ENCODE measurements at regions not wholly inside any gene's neighbourhood (a gene's known extent, or its start where the extent isn't known, plus 50 kb on each side); places are given as distances from the start of the nearest gene placed in this dataset.

DNA sequence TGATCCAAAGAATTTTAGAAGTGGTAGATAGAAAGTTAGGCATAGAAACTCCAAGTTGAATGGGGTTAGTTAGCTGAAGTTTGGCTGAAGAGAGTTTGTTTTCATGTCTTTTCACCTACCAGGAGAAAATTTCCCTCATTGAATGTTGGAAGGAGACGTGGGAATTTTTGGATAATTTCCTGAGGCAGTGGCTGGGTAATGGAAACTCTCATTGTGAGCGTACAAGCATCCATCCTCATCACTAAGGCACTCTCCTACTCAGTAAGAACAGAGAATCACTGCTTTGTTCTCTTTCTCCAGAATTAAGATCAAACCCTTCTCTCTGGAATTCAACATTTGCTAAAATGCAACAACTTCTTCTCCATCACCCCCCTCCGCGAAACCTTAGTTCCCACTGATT, 179.7 kb downstream of the PALM2AKAP2 start:
- no peak for TF ChIP-seq CTCF (IDR thresholded peaks at IDR 0.05)
- no peak for TF ChIP-seq POLR2A (IDR thresholded peaks at IDR 0.05)

Measured in testis (tissue), 2 donors.